ENCODE measurements at regions not wholly inside any gene's neighbourhood (a gene's known extent, or its start where the extent isn't known, plus 50 kb on each side); places are given as distances from the start of the nearest gene placed in this dataset.
A peak's percentile ranks its signal among the peaks of the same experiment; 100 is the strongest.

GRCh38 chr17:64774888-64775540 lies 112.9 kb upstream of the SMURF2 start:
- POLR2A ChIA-PET = no interaction called here
- Mint-ChIP-seq H3K36me3 (peaks cover 0 to 2% (median 0%) of the 10 kb centered on the region in 3 donors), H3K4me1 (peaks cover 13 to 20% (median 18%) of the 10 kb centered on the region in 4 donors), H3K9me3 (no peaks in the 10 kb centered on the region), H3K27ac (peak overlapping the region in 2 of 10 donors; percentile 9 to 73), H3K4me3 (no peak overlapping the region), H3K27me3 (peaks cover 0 to 3% (median 0%) of the 10 kb centered on the region in 5 donors)
- no peak for ATAC-seq
- no peak for DNase-seq

- H3K36me3 Mint-ChIP-seq = peaks cover 0 to 9% (median 0%) of the 10 kb centered on the region in 3 donors
- peaks cover 13 to 18% (median 15%) of the 10 kb centered on the region in 4 donors for H3K4me1 Mint-ChIP-seq
- no peaks in the 10 kb centered on the region for H3K9me3 Mint-ChIP-seq
- no peak overlapping the region for H3K4me3 Mint-ChIP-seq
- POLR2A ChIA-PET = no interaction called here
- peaks cover 0 to 3% (median 0%) of the 10 kb centered on the region in 5 donors for H3K27me3 Mint-ChIP-seq
- no peak for DNase-seq
- peak overlapping the region in 1 of 10 donors; percentile 32 for H3K27ac Mint-ChIP-seq
- ATAC-seq = no peak
These were observed 112.0 kb upstream of the SMURF2 start for GRCh38 chr17:64773836-64774761.

GRCh38 chr17:64773386-64773835 lies 111.3 kb upstream of the SMURF2 start:
- no peak for ATAC-seq

GRCh38 chr17:64772845-64773299 lies 110.8 kb upstream of the SMURF2 start:
- H3K27me3 Mint-ChIP-seq = peaks cover 0 to 2% (median 0%) of the 10 kb centered on the region in 5 donors
- H3K36me3 Mint-ChIP-seq = peaks cover 0 to 13% (median 0%) of the 10 kb centered on the region in 3 donors
- POLR2A ChIA-PET = interaction anchor here (0.6 kb wide), 1 partner anchor 347 kb away, joined by 4 read pairs; no protein-coding TSS in a partner anchor
- no peak overlapping the region for H3K4me3 Mint-ChIP-seq
- no peak for ATAC-seq
- H3K27ac Mint-ChIP-seq = no peak overlapping the region
- DNase-seq = no peak
- H3K9me3 Mint-ChIP-seq = no peaks in the 10 kb centered on the region
- H3K4me1 Mint-ChIP-seq = peaks cover 11 to 15% (median 13%) of the 10 kb centered on the region in 4 donors

More at GRCh38 chr17:64773386-64773835, 111.3 kb upstream of the SMURF2 start:
- no peak overlapping the region for H3K4me3 Mint-ChIP-seq
- peaks cover 0 to 3% (median 0%) of the 10 kb centered on the region in 5 donors for H3K27me3 Mint-ChIP-seq
- no peak overlapping the region for H3K27ac Mint-ChIP-seq
- POLR2A ChIA-PET = interaction anchor here (0.6 kb wide), 1 partner anchor 347 kb away, joined by 4 read pairs; no protein-coding TSS in a partner anchor
- no peak for DNase-seq
- H3K4me1 Mint-ChIP-seq = peaks cover 13 to 16% (median 14%) of the 10 kb centered on the region in 4 donors
- peaks cover 0 to 12% (median 0%) of the 10 kb centered on the region in 3 donors for H3K36me3 Mint-ChIP-seq
- no peaks in the 10 kb centered on the region for H3K9me3 Mint-ChIP-seq

- ATAC-seq (no peak), DNase-seq (no peak)
- Mint-ChIP-seq H3K4me3 (no peak overlapping the region), H3K4me1 (peaks cover 4 to 11% (median 8%) of the 10 kb centered on the region in 4 donors), H3K27ac (no peak overlapping the region), H3K36me3 (peaks cover 0 to 13% (median 0%) of the 10 kb centered on the region in 3 donors), H3K27me3 (no peaks in the 10 kb centered on the region), H3K9me3 (no peaks in the 10 kb centered on the region)
- POLR2A ChIA-PET = no interaction called here
These were observed 110.1 kb upstream of the SMURF2 start for GRCh38 chr17:64771980-64772844.

- Mint-ChIP-seq H3K4me3 (no peak overlapping the region), H3K36me3 (peaks cover 0 to 24% (median 6%) of the 10 kb centered on the region in 3 donors), H3K9me3 (no peaks in the 10 kb centered on the region), H3K27me3 (no peaks in the 10 kb centered on the region), H3K27ac (peak overlapping the region in 1 of 10 donors; percentile 55), H3K4me1 (peaks cover 0 to 5% (median 0%) of the 10 kb centered on the region in 4 donors)
- ATAC-seq (no peak), DNase-seq (no peak)
- POLR2A ChIA-PET = interaction anchor here (0.7 kb wide), 1 partner anchor 60 kb away, joined by 3 read pairs; no protein-coding TSS in a partner anchor
These were observed 107.6 kb upstream of the SMURF2 start for GRCh38 chr17:64769712-64770111.

- Mint-ChIP-seq H3K27me3 (no peaks in the 10 kb centered on the region), H3K27ac (no peak overlapping the region)
These were observed 105.3 kb upstream of the SMURF2 start for GRCh38 chr17:64767269-64767997.

GRCh38 chr17:64765191-64765889 lies 103.2 kb upstream of the SMURF2 start:
- H3K9me3 Mint-ChIP-seq = no peaks in the 10 kb centered on the region
- peak overlapping the region in 2 of 10 donors; percentile 21 for H3K27ac Mint-ChIP-seq
- no peak for ATAC-seq
- peaks cover 0 to 56% (median 13%) of the 10 kb centered on the region in 3 donors for H3K36me3 Mint-ChIP-seq
- no peaks in the 10 kb centered on the region for H3K27me3 Mint-ChIP-seq
- no peaks in the 10 kb centered on the region for H3K4me1 Mint-ChIP-seq
- POLR2A ChIA-PET = no interaction called here
- no peak for DNase-seq
- H3K4me3 Mint-ChIP-seq = no peak overlapping the region

More at GRCh38 chr17:64767269-64767997, 105.3 kb upstream of the SMURF2 start:
- Mint-ChIP-seq H3K4me3 (no peak overlapping the region), H3K36me3 (peaks cover 0 to 40% (median 10%) of the 10 kb centered on the region in 3 donors), H3K9me3 (no peaks in the 10 kb centered on the region), H3K4me1 (peaks cover 0 to 2% (median 0%) of the 10 kb centered on the region in 4 donors)
- DNase-seq (no peak), ATAC-seq (no peak)
- POLR2A ChIA-PET = no interaction called here

GRCh38 chr17:64750891-64751677 lies 89.0 kb upstream of the SMURF2 start:
- POLR2A ChIA-PET = no interaction called here
- Mint-ChIP-seq H3K4me1 (no peaks in the 10 kb centered on the region), H3K9me3 (no peaks in the 10 kb centered on the region), H3K4me3 (no peak overlapping the region), H3K27me3 (no peaks in the 10 kb centered on the region), H3K36me3 (peaks cover 7 to 73% (median 20%) of the 10 kb centered on the region in 3 donors), H3K27ac (peak overlapping the region in 2 of 10 donors; percentile 21 to 71)
- ATAC-seq = no peak
- no peak for DNase-seq

- POLR2A ChIA-PET = no interaction called here
- H3K4me3 Mint-ChIP-seq = no peak overlapping the region
- peaks cover 4 to 67% (median 20%) of the 10 kb centered on the region in 3 donors for H3K36me3 Mint-ChIP-seq
- no peaks in the 10 kb centered on the region for H3K4me1 Mint-ChIP-seq
- DNase-seq (no peak), ATAC-seq (no peak)
- peak overlapping the region in 2 of 10 donors; percentile 71 to 87 for H3K27ac Mint-ChIP-seq
- H3K9me3 Mint-ChIP-seq = no peaks in the 10 kb centered on the region
- H3K27me3 Mint-ChIP-seq = no peaks in the 10 kb centered on the region
These were observed 88.4 kb upstream of the SMURF2 start for GRCh38 chr17:64750478-64750877.

All from naive thymus-derived CD8-positive, alpha-beta T cell (primary cell).